NCI-H774 (cell line): ENCODE measurements at regions not wholly inside any gene's neighbourhood (a gene's known extent, or its start where the extent isn't known, plus 50 kb on each side); places are given as distances from the start of the nearest gene placed in this dataset.

Source experiments
- DNase-seq: peaks from one replicate; lab custom pipeline; 2025; lab: John Stamatoyannopoulos, UW

DNA sequence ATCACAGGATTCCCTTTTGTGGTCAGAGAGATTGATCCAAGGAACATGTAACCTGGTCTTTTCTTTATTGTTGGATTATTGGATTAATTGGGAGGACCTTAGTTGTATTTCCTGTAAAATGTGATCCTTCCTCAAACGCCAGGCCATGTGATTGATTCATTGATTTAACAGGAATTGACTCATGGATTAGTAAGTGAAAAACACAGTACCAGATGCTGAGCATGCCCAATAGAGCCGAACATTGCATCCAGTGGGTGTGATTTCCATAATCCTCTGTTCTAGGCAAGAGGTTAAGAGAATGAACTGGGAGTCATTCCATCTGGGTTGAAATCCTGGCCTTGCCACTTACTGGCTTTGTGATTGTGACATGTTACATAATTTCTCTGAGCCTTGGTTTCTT is 522.3 kb downstream of the MAT2B start:
- no peak for DNase-seq

DNA sequence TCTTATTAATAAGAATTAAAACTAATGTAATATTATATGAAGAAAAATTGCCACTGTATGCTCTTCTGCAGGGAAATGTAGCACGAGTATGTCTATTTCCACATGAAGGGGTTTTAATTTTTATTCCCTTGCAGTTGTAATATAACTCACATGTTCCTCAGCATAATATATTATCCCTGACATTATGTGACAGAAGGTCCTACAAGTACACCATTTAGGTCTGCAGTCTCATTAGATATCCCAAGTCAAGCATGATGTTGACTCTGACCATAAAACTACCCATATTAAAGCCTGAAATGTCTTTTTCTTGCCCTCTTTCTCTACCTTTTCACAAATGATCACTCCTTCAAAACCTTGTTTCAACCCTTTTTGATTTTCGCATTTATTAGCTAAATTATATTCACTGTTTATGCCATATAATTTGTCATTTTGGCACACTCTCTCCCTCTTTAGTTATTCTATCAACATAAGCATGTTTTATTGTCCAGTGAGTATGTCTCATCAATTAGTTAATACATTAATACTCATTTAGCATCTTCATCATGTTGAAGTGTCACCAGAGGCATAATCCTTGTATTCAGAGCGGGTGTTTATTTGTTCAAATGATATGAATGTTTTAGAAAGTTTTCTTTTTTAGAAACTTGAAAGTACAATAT is 532.8 kb downstream of the MAT2B start:
- no peak for DNase-seq

GRCh38 chr5:164041105-164041504 is 535.7 kb downstream of the MAT2B start:
- no peak for DNase-seq

DNA sequence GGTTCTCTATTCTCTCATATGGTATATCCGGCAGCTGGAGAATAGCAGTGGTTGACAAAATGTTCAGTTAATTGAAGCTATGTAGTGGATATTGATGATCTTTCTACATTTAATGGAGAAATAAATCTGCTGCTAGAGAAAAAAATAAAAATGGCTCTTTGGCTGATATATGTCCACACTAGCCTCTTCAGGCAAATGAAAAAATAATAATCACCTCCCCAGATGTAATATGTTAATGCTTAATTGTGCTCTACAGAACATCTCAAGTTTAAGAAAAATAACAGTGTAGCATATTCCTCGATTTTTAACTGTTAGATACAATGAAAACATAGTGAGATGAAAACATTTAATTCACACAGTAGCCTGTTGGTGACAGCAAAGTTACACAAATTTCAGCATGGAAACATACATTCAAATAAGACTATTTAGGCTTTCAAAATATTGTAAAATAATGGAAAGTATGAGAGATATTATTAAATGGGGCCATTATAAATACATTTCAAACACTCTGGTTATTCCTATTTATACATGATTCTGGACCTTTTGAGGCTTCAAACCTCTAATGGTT is 543.0 kb downstream of the MAT2B start:
- no peak for DNase-seq

DNA sequence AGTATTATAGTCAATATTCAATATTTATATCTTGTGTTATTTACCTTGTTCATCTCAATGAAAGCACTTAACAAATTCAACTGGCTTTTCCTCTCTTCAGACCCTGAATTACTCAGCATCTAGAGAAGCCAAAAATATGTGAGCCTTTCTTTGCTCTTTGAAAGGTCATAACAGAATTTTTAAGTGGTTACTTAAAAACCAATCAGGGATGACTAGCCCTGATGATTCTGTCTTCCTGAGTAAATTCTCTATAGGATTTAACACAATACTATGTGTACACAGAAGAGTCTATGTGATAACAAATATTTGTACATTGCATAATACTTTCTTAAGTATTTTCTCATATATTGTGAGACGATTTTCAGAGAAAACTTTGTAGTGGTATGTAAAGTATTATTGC is 546.3 kb downstream of the MAT2B start:
- no peak for DNase-seq

GRCh38 chr5:164052536-164053093 is 547.2 kb downstream of the MAT2B start:
- DNase-seq, result no peak

DNA sequence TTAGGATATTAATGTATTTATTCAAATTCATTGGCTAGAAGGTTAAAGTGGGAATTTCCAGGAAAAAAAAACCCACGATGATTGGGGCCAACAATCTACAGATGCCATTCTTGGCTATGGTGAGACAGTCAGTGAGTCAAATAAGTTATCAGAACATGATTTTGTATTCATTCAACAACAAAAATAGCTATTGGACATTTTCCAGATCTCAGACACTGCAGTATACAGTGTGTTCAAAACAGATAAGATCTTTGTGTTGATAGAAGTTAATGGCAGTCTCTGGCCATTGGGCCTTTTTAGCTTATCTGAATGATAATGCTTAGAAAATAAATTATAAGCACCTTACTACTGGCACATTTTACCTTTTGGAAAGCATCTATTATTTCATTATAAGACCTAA is 547.7 kb downstream of the MAT2B start:
- no peak for DNase-seq

DNA sequence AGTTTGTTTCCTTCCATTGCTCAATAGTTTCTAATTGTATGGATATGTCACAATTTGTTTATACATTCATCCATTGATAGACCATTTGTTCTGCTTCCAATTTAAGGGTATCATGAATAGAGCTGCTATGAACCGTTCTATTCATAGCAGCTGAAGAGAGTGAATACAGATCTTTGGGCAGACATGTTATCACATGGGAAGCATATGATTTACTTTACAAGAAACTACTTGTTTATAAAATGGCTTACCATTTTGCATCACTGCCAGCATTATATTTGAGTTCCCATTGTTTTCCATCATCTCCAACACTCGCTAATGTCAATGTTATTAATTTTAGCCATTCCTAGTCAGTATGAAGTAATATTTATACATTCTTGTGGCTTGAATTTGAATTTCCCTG is 549.0 kb downstream of the MAT2B start:
- no peak for DNase-seq

- DNase-seq, result no peak
Observed at GRCh38 chr5:164057121-164057520, 551.7 kb downstream of the MAT2B start.

DNA sequence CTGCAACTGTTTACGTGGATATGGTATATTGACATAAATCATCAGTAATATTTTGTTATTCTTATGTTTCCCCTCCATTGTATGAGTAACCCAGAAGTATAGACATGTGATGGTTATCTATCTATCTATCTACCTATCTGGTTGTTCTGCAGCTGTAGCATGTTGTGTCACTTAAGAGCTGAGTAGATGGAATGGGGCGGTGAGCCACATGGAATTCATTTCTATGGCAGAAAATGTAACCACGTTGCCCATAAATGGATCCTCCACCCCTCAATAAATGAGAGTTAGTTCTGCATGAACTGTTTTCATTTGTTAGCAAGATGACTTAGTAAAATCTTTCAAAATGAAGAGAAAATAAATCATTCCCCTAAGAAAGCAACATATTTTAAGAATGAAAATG is 553.2 kb downstream of the MAT2B start:
- DNase-seq, result no peak

GRCh38 chr5:164059471-164059870 is 554.1 kb downstream of the MAT2B start:
- no peak for DNase-seq

- no peak for DNase-seq
Observed at GRCh38 chr5:164060786-164061355, 555.5 kb downstream of the MAT2B start.

GRCh38 chr5:164062304-164062703 is 556.9 kb downstream of the MAT2B start:
- DNase-seq, result no peak

DNA sequence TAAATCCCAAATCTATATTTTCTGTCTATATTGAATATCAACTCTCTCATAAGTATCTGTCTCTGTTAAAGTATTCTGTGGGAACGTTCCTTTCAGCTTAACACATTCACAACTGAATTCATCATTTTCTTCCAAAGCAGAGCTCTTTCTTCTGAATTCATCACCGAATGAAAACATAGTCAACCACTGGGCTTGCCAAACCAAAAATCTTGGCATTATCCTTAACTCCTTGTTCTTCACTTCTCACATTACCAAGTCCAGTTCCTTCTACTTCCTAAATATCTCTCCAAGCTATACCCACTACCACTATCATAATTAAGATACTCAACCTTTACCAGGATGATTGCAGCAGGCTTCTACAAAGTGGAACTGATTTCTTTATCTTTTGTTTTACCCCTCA is 559.8 kb downstream of the MAT2B start:
- no peak for DNase-seq

- no peak for DNase-seq
Observed at GRCh38 chr5:164071671-164072070, 566.3 kb downstream of the MAT2B start.

GRCh38 chr5:164073081-164073480 is 567.7 kb downstream of the MAT2B start:
- no peak for DNase-seq

GRCh38 chr5:164076556-164076955 is 571.1 kb downstream of the MAT2B start:
- no peak for DNase-seq

DNA sequence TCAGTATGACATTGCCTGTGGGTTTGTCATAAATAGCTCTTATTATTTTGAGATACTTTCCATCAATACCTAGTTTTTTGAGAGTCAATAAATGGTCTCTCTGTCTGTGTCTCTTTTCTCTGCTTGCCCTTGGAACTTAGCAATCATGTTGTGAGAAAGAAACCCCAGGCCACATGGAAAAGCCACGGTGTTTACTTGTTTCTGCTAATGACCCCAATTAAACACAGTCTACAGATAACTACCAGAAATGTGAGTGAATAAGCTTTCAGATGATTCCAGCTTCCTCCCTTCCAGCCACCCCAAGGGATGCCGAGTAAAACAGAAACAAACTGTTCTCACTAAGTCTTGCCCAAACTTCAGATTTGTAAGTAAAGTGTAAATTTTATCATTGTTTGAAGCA is 584.9 kb downstream of the MAT2B start:
- DNase-seq, result no peak

GRCh38 chr5:164091836-164092235 is 586.4 kb downstream of the MAT2B start:
- no peak for DNase-seq

- no peak for DNase-seq
Observed at GRCh38 chr5:164094291-164094690, 588.9 kb downstream of the MAT2B start.

DNA sequence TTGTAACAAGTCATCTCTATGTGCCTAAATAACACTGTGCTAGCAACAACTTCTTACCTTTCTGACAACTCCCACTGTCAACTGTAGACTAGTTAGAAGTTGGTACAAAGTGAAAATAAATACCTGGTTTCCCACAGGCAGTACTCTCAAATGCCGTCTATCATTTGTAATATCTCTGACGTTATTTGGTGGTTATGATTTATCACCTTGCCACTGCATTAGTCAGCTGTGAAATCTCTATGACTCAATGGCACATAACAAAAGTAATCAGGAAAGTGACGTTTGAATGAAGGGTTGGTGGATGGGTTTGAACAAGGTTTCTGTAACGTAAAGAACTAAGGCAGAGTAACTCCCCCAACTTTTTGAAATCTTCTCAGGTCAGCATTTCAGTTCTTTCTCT is 592.3 kb downstream of the MAT2B start:
- no peak for DNase-seq

GRCh38 chr5:164098531-164098930 is 593.1 kb downstream of the MAT2B start:
- no peak for DNase-seq

DNA sequence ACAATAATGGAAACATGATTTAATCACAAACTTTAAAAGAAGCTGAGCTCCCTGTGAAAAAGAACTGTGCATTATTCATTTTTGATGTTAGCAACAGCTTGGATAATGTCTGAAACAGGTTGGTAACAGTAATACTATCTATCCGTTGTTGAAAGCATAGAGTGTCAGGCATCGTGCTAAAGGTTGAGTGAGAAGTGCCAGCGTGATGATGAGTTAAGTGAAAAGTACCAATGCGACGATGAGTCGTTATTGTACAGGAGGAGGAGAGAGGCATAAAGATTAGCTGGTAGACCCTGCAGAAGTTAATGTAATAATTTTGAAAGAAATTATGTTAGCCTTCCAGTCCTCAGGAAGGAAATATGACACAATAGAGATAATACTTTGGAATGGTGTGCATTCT is 593.6 kb downstream of the MAT2B start:
- DNase-seq, result no peak

DNA sequence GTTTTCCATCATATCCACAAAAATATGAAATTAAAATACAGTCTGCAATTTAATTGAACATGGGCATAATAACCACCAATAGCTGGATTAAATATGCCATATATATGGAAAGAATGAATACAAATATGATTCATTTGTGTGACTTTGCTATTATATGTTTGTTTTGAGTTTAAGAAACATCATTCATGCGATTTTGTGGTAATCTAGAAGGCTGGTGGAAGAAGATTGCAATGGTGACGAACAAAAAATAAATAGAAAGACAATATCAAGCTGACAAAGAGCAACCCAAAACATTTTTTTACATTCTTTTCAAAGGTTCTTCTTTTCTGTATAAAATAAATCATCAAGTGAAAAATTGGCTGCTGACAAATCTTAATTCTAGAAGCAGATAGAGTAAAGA is 610.0 kb downstream of the MAT2B start:
- no peak for DNase-seq
